ENCODE measurements at regions not wholly inside any gene's neighbourhood (a gene's known extent, or its start where the extent isn't known, plus 50 kb on each side); places are given as distances from the start of the nearest gene placed in this dataset.

DNA sequence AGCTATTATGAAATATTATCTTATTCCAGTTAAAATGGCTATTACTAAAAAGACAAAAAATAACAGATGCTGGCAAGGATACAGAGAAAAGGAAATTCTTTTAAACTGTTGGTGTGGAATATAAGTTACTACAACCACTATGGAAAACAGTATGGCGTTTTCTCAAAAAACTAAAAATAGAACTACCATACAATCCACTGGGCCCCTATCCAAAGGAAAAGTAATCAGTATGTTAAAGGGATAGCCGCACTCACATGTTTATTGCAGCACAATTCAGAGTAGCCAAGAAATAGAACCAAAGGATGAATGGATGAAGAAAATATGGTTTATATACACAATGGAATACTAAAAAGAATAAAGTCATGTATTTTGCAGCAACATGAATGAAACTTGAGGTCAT is 303.8 kb upstream of the ECI2 start:
- Histone ChIP-seq H3K4me2 (ENCODE audit: insufficient read depth, low read length) (no peak overlapping the region), H3K9me3 (replicated peaks; ENCODE audit: control insufficient read depth, insufficient read depth, low read depth, low read length) (no peaks in the 10 kb centered on the region), H3K36me3 (ENCODE audit: control insufficient read depth, insufficient read depth, low read length) (no peaks in the 10 kb centered on the region), H3K4me1 (replicated peaks in 1 of 2; ENCODE audit: control insufficient read depth in 2 of 2, insufficient read depth in 2 of 2, low read length in 2 of 2) (no peaks in the 10 kb centered on the region), H3K4me3 (no peak overlapping the region), H3K27me3 (ENCODE audit: control insufficient read depth in 2 of 2, insufficient read depth in 2 of 2, low read length in 2 of 2) (no peaks in the 10 kb centered on the region), H3K9me1 (ENCODE audit: control insufficient read depth, insufficient read depth, low read length) (no peaks in the 10 kb centered on the region), H4K20me1 (replicated peaks; ENCODE audit: control insufficient read depth, insufficient read depth, low read length) (no peaks in the 10 kb centered on the region), H3K9ac (ENCODE audit: insufficient read depth in 1 of 2, low read depth in 2 of 2, low read length in 2 of 2) (no peak overlapping the region), H2AFZ (ENCODE audit: low read depth, low read length) (no peak overlapping the region), H3K79me2 (ENCODE audit: control insufficient read depth, insufficient read depth, low read length) (no peaks in the 10 kb centered on the region), H3K27ac (ENCODE audit: extremely low read depth, low read depth, low read length) (no peak overlapping the region)
- ChIA-PET POLR2A (interaction anchor here (0.7 kb wide), 1 partner anchor 92 kb away, joined by 3 read pairs; no protein-coding TSS in a partner anchor), CTCF (ENCODE audit: low intra/inter-chr PET ratio) (no interaction called here)
- no TSS peak for BruUV-seq (replicated peaks)
- FAIRE-seq: no peak
- no peak for DNase-seq (ENCODE audit: extremely low read depth in 1 of 4, low spot score in 3 of 4)
- intact Hi-C loops (cut with micrococcal nuclease) (no loop called here), in situ Hi-C loops (cut with MboI) (no loop called here)
- no peak for ATAC-seq
- no peak for TF ChIP-seq BCL6 (CRISPR knock-in tag; IDR thresholded peaks at IDR 0.05)
- TF ChIP-seq, protein P1, sequence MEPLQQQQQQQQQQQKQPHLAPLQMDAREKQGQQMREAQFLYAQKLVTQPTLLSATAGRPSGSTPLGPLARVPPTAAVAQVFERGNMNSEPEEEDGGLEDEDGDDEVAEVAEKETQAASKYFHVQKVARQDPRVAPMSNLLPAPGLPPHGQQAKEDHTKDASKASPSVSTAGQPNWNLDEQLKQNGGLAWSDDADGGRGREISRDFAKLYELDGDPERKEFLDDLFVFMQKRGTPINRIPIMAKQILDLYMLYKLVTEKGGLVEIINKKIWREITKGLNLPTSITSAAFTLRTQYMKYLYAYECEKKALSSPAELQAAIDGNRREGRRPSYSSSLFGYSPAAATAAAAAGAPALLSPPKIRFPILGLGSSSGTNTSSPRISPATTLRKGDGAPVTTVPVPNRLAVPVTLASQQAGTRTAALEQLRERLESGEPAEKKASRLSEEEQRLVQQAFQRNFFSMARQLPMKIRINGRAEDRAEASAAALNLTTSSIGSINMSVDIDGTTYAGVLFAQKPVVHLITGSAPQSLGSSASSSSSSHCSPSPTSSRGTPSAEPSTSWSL (CRISPR knock-in tag; IDR thresholded peaks at IDR 0.05; ENCODE audit: borderline replicate concordance): no peak
- TF ChIP-seq ZNF445 (CRISPR knock-in tag; IDR thresholded peaks at IDR 0.05; ENCODE audit: low read depth): no peak
- TF ChIP-seq POLR3G (IDR thresholded peaks at IDR 0.05; ENCODE audit: extremely low read depth, insufficient read length, insufficient replicate concordance): no peak
- no peak for TF ChIP-seq NCOA1 (IDR thresholded peaks at IDR 0.05; ENCODE audit: low read depth)
- TF ChIP-seq NR4A1 (CRISPR knock-in tag; IDR thresholded peaks at IDR 0.05): no peak
- TF ChIP-seq NR4A1 (tag; IDR thresholded peaks at IDR 0.05): no peak
- TF ChIP-seq MIER1 (IDR thresholded peaks at IDR 0.05; ENCODE audit: low read depth): no peak
- no peak for TF ChIP-seq NR2C2 (CRISPR knock-in tag; IDR thresholded peaks at IDR 0.05)
- TF ChIP-seq NR2C2 (tag; IDR thresholded peaks at IDR 0.05): no peak
- TF ChIP-seq GTF2A2 (tag; IDR thresholded peaks at IDR 0.05): no peak
- TF ChIP-seq ZZZ3 (IDR thresholded peaks at IDR 0.05): no peak
- no peak for TF ChIP-seq E2F8 (IDR thresholded peaks at IDR 0.05; ENCODE audit: low read depth, partially characterized antibody)
- no peak for TF ChIP-seq ETS2 (tag; IDR thresholded peaks at IDR 0.05; ENCODE audit: borderline replicate concordance, poor library complexity, severe bottlenecking)
- TF ChIP-seq ZKSCAN3 (CRISPR knock-in tag; IDR thresholded peaks at IDR 0.05): no peak
- TF ChIP-seq DIDO1 (tag; IDR thresholded peaks at IDR 0.05; ENCODE audit: low read depth): no peak
- no peak for TF ChIP-seq MEF2A (IDR thresholded peaks at IDR 0.05; ENCODE audit: control insufficient read depth, low read depth, low read length)
- no peak for TF ChIP-seq ZFX (CRISPR knock-in tag; IDR thresholded peaks at IDR 0.05)
- WGBS (ENCODE audit: insufficient coverage, low coverage, missing lambda C conversion rate): 0% methylated on average over 2 of the region's 2 CpGs

Measured in K562 (cell line).